ENCODE measurements at regions not wholly inside any gene's neighbourhood (a gene's known extent, or its start where the extent isn't known, plus 50 kb on each side); places are given as distances from the start of the nearest gene placed in this dataset.
"Not testable (repeated sequence)": the region's sequence is repeated elsewhere in the genome, so short reads cannot be mapped to it uniquely, and the experiment has no call there.

DNA sequence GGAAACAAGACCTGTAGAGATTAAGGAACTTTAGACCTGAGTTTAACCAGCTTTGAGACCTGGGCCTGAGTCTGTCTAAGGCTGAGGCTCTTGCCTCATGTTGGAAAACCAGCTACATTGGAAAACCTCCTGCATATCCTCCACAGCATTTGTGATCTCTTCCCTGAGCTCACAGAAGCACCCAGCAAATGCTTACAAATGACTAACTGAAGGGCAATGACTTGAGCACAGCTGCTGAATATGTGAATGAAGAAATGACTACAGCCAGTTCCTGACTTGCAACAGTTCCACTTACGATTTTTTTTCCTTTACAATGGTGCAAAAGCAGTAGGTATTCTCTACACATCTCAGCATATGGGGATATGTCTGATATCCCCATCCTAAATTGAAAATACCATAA lies 112.4 kb upstream of the RREB1 start:
- DNase-seq (ENCODE audit: extremely low read depth in 1 of 2, low read depth in 1 of 2) = no peak

DNA sequence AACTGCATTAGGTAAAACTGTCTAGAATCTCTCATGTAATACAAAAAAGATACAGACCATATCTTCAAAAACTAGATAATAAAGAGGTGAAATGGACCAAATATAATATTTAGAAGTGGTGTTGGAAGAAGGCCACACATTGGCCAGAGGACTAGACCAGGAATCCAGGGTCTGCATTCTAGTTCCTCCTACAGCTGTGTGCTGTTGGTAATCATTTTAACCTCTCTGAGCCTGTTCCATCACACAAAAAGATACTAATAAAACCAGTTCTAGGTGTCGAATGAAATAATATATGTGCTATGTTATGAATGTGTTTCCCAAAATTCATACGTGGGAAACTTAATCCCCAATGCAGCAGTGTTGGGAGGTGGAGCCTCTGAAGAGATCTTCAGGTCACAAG lies 111.6 kb upstream of the RREB1 start:
- no peak for DNase-seq (ENCODE audit: extremely low read depth in 1 of 2, low read depth in 1 of 2)

DNA sequence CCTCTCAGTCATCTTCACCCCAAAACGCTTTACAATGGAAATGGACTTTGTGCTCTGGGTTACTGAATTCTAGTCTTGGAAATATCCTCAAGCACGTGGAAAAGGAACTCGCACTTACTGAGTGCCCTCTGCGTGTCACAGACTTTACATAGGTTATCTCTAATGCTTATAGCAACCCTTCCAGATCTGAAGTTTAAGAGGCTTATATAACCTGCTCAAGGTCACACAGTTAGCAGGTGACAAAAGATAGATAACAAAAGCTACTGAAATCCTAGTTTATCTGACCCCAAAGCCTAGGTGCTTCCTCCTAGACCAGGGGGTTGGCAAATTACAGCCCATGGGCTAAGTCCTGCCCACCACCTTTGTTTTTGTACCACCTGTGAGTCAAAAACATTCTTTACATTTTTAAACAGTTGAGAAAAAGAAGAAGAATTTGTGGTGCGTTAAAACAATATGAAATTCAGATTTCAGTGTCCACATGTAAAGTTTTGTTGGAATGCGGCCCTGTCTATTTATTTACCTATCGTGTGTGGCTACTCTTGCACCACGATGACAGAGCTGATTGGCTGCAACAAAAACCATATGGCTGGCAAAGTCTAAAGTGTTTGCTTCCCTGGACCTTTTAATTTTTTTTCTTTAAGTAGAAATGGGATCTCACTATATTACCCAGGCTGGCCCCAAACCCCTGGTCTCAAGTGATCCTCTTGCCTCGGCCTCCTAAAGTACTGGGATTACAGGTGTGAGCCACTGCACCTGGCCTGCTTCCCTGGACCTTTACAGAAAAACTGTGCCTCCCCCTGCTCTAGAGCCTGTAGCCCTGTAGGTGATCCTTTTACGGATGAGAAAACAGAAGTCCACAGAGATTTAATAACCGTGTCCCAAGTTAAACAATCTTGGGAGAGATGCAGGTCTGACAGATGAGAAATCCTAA lies 110.2 kb upstream of the RREB1 start:
- DNase-seq (ENCODE audit: extremely low read depth in 1 of 2, low read depth in 1 of 2) = no peak

GRCh38 chr6:6998194-6998569 lies 109.6 kb upstream of the RREB1 start:
- DNase-seq (ENCODE audit: extremely low read depth in 1 of 2, low read depth in 1 of 2) = no peak

- no peak for DNase-seq (ENCODE audit: extremely low read depth in 1 of 2, low read depth in 1 of 2)
Measured at GRCh38 chr6:7000825-7001777, 106.7 kb upstream of the RREB1 start.

- no peak for DNase-seq (ENCODE audit: extremely low read depth in 1 of 2, low read depth in 1 of 2)
Measured at GRCh38 chr6:7003041-7003440, 104.7 kb upstream of the RREB1 start.

- no peak for DNase-seq (ENCODE audit: extremely low read depth in 1 of 2, low read depth in 1 of 2)
Measured at GRCh38 chr6:7004581-7005297, 103.0 kb upstream of the RREB1 start.

DNA sequence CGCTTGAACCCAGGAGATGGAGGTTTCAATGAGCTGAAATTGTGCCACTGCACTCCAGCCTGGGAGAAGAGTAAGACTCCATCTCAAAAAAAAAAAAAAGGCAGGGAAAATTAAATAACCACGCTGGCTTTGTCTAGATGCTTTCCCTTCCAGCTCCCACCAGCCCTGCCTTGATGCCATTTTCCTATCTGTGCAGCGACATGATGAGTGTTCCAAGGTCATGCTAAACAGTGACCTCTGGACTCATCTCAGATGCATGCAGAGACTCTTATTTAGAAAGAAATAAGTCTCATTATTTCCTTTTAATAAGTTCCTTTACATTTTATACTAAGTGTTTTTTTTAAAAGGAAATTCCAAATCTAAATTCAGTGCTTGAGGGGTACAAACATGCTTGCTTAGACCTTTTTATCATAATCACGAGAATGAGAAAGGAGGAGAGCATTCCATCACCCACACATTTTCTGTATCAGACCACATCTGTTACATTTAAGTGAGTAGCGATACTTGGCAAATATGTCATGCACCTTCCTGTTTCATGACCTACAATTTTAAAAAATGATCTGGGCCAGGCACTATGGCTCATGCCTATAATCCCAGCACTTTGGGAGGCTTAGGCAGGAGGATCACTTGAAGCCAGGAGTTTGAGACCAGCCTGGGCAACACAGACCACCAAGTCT lies 101.1 kb upstream of the RREB1 start:
- no peak for DNase-seq (ENCODE audit: extremely low read depth in 1 of 2, low read depth in 1 of 2)

GRCh38 chr6:7008451-7008988 lies 99.2 kb upstream of the RREB1 start:
- no peak for DNase-seq (ENCODE audit: extremely low read depth in 1 of 2, low read depth in 1 of 2)

- no peak for DNase-seq (ENCODE audit: extremely low read depth in 1 of 2, low read depth in 1 of 2)
Measured at GRCh38 chr6:7016226-7016625, 91.5 kb upstream of the RREB1 start.

DNA sequence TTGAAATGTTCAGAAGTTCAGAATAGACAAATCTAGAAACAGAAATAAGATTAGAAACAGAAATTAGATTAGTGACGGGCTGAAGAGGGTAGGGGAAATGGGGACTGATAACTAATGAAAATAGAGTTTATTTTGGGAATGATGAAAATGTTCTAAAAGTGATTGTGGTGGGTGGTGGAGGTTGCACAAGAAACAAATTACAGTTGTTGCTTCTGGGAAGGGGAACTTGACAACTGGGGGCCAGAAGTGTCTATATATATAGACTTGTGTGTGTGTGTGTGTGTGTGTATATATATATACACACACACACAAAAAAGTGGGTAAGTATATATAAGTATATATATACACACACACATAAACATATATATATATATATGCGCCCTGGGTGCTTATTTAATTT lies 86.5 kb upstream of the RREB1 start:
- no peak for DNase-seq (ENCODE audit: extremely low read depth in 1 of 2, low read depth in 1 of 2)

GRCh38 chr6:7025861-7026260 lies 81.9 kb upstream of the RREB1 start:
- no peak for DNase-seq (ENCODE audit: extremely low read depth in 1 of 2, low read depth in 1 of 2)

DNA sequence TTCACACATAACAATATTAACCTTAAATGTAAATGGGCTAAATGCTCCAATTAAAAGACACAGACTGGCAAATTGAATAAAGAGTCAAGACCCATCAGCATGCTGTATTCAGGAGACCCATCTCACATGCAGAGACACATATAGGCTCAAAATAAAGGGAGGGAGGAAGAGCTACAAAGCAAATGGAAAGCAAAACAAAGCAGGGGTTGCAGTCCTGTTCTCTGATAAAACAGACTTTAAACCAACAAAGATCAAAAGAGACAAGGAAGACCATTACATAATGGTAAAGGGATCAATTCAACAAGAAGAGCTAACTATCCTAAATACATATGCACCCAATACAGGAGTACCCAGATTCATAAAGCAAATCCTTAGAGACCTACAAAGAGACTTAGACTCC lies 78.8 kb upstream of the RREB1 start:
- not testable (repeated sequence) for DNase-seq (ENCODE audit: extremely low read depth in 1 of 2, low read depth in 1 of 2)

GRCh38 chr6:7030968-7031367 lies 76.8 kb upstream of the RREB1 start:
- not testable (repeated sequence) for DNase-seq (ENCODE audit: extremely low read depth in 1 of 2, low read depth in 1 of 2)

DNA sequence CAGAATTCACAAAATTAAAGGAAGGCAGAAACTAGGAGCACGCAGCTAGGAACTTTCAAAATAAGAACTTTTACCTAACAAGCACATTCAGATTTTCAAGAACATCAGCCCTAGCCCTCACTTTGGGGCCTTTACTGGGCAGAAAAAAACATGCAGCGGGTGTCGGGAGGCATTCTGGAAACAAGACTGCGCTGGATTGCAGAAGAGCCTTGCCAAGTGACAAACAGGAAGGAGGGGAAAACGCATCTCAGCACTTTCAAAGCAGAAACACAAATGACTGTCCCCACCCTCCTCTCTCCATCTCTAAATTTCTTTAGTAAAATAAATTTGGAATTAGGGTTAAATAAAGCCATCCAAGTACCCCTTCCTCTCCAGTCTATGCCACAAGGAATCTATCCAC lies 74.6 kb upstream of the RREB1 start:
- DNase-seq (ENCODE audit: extremely low read depth in 1 of 2, low read depth in 1 of 2) = no peak

DNA sequence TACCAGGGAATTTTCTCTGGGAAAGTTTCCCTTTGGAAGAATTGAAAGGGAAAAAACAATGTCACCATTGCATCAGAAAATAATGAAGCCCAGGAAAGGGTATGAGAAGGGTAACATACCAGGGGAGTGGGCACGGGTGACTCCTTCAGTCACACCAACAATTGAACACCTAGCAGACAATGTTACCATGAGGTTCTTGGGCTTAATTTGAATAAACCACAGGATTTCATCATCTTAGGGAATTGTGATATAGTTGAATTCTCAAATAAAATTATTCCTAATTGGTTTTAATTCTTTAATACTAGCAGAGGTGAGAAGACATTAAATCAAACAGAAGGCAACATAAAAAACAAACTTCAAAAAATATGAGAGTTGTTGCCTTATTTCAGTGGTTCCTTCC lies 73.7 kb upstream of the RREB1 start:
- no peak for DNase-seq (ENCODE audit: extremely low read depth in 1 of 2, low read depth in 1 of 2)

DNA sequence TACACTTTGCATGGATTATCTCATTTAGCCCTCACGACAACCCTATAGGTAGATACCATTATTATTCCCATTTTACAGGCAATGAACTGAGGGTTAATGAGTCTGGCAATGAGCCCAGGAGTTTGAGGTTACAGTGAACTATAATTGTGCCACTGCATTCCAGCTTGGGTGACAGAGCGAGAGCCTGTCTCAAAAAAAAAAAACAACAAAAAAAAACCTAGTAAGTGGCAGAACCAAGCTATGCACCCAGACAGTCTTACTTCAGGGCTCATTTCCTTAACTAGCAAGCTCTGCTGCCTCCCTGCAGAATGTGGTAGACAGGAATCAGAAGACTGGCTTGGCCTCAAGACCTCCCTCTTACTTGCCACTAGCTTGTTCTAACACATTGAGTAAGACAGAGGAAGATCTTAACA lies 71.9 kb upstream of the RREB1 start:
- DNase-seq (ENCODE audit: extremely low read depth in 1 of 2, low read depth in 1 of 2) = no peak

DNA sequence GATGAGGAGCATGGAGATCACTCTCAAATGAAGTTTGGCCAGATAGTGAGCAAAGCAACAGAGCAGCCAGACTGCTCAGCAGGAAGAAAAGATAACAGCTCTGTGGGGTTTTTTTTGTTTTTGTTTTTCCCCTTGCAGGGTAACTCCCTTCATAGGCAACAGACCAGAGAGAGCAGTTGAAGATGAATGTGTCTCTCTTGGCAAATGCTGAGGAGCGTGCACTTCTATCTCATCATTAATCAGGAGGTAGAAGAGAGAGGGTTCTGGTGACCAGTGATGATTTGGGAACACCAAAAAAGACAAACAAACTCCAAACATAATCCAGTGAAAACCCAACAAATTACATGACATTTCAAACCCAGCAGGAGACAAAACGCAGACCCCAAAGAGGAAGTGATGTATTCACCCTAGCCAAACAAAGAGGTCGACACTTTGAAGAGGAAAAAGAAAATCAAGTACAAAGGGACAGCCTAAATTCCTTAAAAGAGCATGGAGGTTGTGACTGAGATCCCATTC lies 66.2 kb upstream of the RREB1 start:
- DNase-seq (ENCODE audit: extremely low read depth in 1 of 2, low read depth in 1 of 2) = no peak

GRCh38 chr6:7042056-7042653 lies 65.6 kb upstream of the RREB1 start:
- no peak for DNase-seq (ENCODE audit: extremely low read depth in 1 of 2, low read depth in 1 of 2)

Data from stimulated activated CD8-positive, alpha-beta memory T cell treated with anti-CD3 and anti-CD28 coated beads, Interleukin-7, amount 100 ng/mL, for 48 hours (primary cell).